ENCODE measurements at regions not wholly inside any gene's neighbourhood (a gene's known extent, or its start where the extent isn't known, plus 50 kb on each side); places are given as distances from the start of the nearest gene placed in this dataset.

- TF ChIP-seq, protein P1, sequence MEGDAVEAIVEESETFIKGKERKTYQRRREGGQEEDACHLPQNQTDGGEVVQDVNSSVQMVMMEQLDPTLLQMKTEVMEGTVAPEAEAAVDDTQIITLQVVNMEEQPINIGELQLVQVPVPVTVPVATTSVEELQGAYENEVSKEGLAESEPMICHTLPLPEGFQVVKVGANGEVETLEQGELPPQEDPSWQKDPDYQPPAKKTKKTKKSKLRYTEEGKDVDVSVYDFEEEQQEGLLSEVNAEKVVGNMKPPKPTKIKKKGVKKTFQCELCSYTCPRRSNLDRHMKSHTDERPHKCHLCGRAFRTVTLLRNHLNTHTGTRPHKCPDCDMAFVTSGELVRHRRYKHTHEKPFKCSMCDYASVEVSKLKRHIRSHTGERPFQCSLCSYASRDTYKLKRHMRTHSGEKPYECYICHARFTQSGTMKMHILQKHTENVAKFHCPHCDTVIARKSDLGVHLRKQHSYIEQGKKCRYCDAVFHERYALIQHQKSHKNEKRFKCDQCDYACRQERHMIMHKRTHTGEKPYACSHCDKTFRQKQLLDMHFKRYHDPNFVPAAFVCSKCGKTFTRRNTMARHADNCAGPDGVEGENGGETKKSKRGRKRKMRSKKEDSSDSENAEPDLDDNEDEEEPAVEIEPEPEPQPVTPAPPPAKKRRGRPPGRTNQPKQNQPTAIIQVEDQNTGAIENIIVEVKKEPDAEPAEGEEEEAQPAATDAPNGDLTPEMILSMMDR (IDR thresholded peaks at IDR 0.05), result no peak
- TF ChIP-seq POLR2A (IDR thresholded peaks at IDR 0.05) (no peak), POLR2AphosphoS5 (IDR thresholded peaks at IDR 0.05) (no peak)
Observed at GRCh38 chr5:44546286-44546685, 157.1 kb upstream of the FGF10 start.

Data from prostate gland (tissue), 2 donors.